ENCODE measurements at regions not wholly inside any gene's neighbourhood (a gene's known extent, or its start where the extent isn't known, plus 50 kb on each side); places are given as distances from the start of the nearest gene placed in this dataset.
"Not testable (repeated sequence)": the region's sequence is repeated elsewhere in the genome, so short reads cannot be mapped to it uniquely, and the experiment has no call there.

- not testable (repeated sequence) for FAIRE-seq; DNase-seq (ENCODE audit: low spot score)
Observed at GRCh38 chr2:66243809-66244208, 191.1 kb upstream of the MEIS1 start.

GRCh38 chr2:66242888-66243287, 192.0 kb upstream of the MEIS1 start:
- FAIRE-seq = not testable (repeated sequence)

GRCh38 chr2:66242099-66242789, 192.7 kb upstream of the MEIS1 start:
- no peak for FAIRE-seq
- no peak for DNase-seq (ENCODE audit: low spot score)

More at GRCh38 chr2:66242888-66243287, 192.0 kb upstream of the MEIS1 start:
- not testable (repeated sequence) for DNase-seq (ENCODE audit: low spot score)

- no peak for FAIRE-seq
- no peak for DNase-seq (ENCODE audit: low spot score)
Observed at GRCh38 chr2:66240286-66240685, 194.6 kb upstream of the MEIS1 start.

GRCh38 chr2:66239655-66240054, 195.3 kb upstream of the MEIS1 start:
- DNase-seq (ENCODE audit: low spot score) = no peak
- FAIRE-seq = no peak

GRCh38 chr2:66237803-66238379, 197.0 kb upstream of the MEIS1 start:
- FAIRE-seq = no peak
- DNase-seq (ENCODE audit: low spot score) = no peak

GRCh38 chr2:66236816-66237802, 197.8 kb upstream of the MEIS1 start:
- no peak for FAIRE-seq
- DNase-seq (ENCODE audit: low spot score) = no peak

- DNase-seq (ENCODE audit: low spot score) (no peak), FAIRE-seq (no peak)
Observed at GRCh38 chr2:66236067-66236685, 198.7 kb upstream of the MEIS1 start.

- DNase-seq (ENCODE audit: low spot score) (no peak), FAIRE-seq (no peak)
Observed at GRCh38 chr2:66235428-66235827, 199.5 kb upstream of the MEIS1 start.

GRCh38 chr2:66233981-66234380, 200.9 kb upstream of the MEIS1 start:
- DNase-seq (ENCODE audit: low spot score) (no peak), FAIRE-seq (no peak)

GRCh38 chr2:66228128-66228547, 206.8 kb upstream of the MEIS1 start:
- FAIRE-seq (no peak), DNase-seq (ENCODE audit: low spot score) (no peak)

GRCh38 chr2:66217039-66217585, 217.8 kb upstream of the MEIS1 start:
- DNase-seq (ENCODE audit: low spot score) = no peak
- FAIRE-seq = no peak

GRCh38 chr2:66212749-66213148, 222.2 kb upstream of the MEIS1 start:
- FAIRE-seq (no peak), DNase-seq (ENCODE audit: low spot score) (no peak)

- DNase-seq (ENCODE audit: low spot score) (no peak), FAIRE-seq (no peak)
Observed at GRCh38 chr2:66202586-66202985, 232.3 kb upstream of the MEIS1 start.

- DNase-seq (ENCODE audit: low spot score) = no peak
- no peak for FAIRE-seq
Observed at GRCh38 chr2:66201242-66201641, 233.7 kb upstream of the MEIS1 start.

- DNase-seq (ENCODE audit: low spot score) (no peak), FAIRE-seq (no peak)
Observed at GRCh38 chr2:66198873-66199272, 236.1 kb upstream of the MEIS1 start.

- DNase-seq (ENCODE audit: low spot score) (no peak), FAIRE-seq (no peak)
Observed at GRCh38 chr2:66192888-66193287, 242.0 kb upstream of the MEIS1 start.

GRCh38 chr2:66191311-66191710, 243.6 kb upstream of the MEIS1 start:
- no peak for FAIRE-seq
- no peak for DNase-seq (ENCODE audit: low spot score)

GRCh38 chr2:66189553-66189952, 245.4 kb upstream of the MEIS1 start:
- DNase-seq (ENCODE audit: low spot score) = no peak
- FAIRE-seq = no peak

GRCh38 chr2:66186537-66186936, 248.4 kb upstream of the MEIS1 start:
- FAIRE-seq (no peak), DNase-seq (ENCODE audit: low spot score) (no peak)

- DNase-seq (ENCODE audit: low spot score) (no peak), FAIRE-seq (no peak)
Observed at GRCh38 chr2:66185497-66186054, 249.3 kb upstream of the MEIS1 start.
